SK-N-SH (cell line): ENCODE measurements at regions not wholly inside any gene's neighbourhood (a gene's known extent, or its start where the extent isn't known, plus 50 kb on each side); places are given as distances from the start of the nearest gene placed in this dataset.

ENCODE experiments used
- CTCF ChIA-PET: fragments of 300-600, 350-600 bp; formaldehyde crosslinking; extraction: SDS; loops from one replicate; lab custom pipeline; 2021; lab: Yijun Ruan, JAX
- POLR2A ChIA-PET: fragments of 350-600 bp; sonication (Branson Sonifier 250); formaldehyde crosslinking; extraction: SDS; loops from one replicate; lab custom pipeline; 2020; ENCODE audit warnings: antibody characterized with exemption, inconsistent platforms; lab: Yijun Ruan, JAX
- DNase-seq: peaks from one replicate; pipeline ENCODE4 v3.0.0; 2012
- H2AFZ ChIP-seq: fragments of 200-600 bp; sonication (generic); 2 replicates; pipeline ENCODE4 v1.8.1; 2016; ENCODE audit warnings: antibody characterized with exemption, mild to moderate bottlenecking, low read depth
- H3F3A ChIP-seq: fragments of 200-600 bp; sonication (generic); replicated peaks from 2 replicates; pipeline ENCODE3; 2016; ENCODE audit warnings: antibody characterized with exemption, mild to moderate bottlenecking; ENCODE audit not compliant: insufficient read depth
- H3K27ac ChIP-seq, 2 experiments: fragments of 200-500 bp in 1 of 2; fragments of 200-600 bp in 1 of 2; sonication (Bioruptor generic) in 1 of 2; sonication (generic), shearing (Covaris generic) in 1 of 2; 2 replicates each; pipeline versions ENCODE4 v1.5.1 to v1.6.1; 2014 to 2016; ENCODE audit warnings: low read depth in 2 of 2, inconsistent platforms in 1 of 2, low read length in 1 of 2, mild to moderate bottlenecking in 1 of 2, mixed read lengths in 1 of 2
- H3K27me3 ChIP-seq: fragments of 200-600 bp; sonication (generic), shearing (Covaris generic); 2 replicates; pipeline ENCODE4 v1.6.1; 2016; ENCODE audit warnings: mixed run types; ENCODE audit not compliant: insufficient read depth
- H3K36me3 ChIP-seq, 2 experiments: fragments of 200-500 bp in 1 of 2; fragments of 200-600 bp in 1 of 2; sonication (Bioruptor generic) in 1 of 2; sonication (generic) in 1 of 2; replicated peaks in 1 of 2; 2 replicates each; pipeline versions ENCODE3 to v1.5.1; 2014 to 2016; ENCODE audit warnings: low read length in 1 of 2, mild to moderate bottlenecking in 1 of 2; ENCODE audit not compliant: insufficient read depth in 2 of 2, control insufficient read depth in 1 of 2
- H3K4me1 ChIP-seq, 2 experiments: fragments of 200-500 bp in 1 of 2; fragments of 200-600 bp in 1 of 2; sonication (Bioruptor generic) in 1 of 2; sonication (generic), shearing (Covaris generic) in 1 of 2; 2 replicates each; pipeline versions ENCODE4 v1.5.1 to v1.6.1; 2014 to 2016; ENCODE audit warnings: low read depth in 1 of 2, low read length in 1 of 2, mixed run types in 1 of 2; ENCODE audit not compliant: insufficient read depth in 2 of 2, control insufficient read depth in 1 of 2
- H3K4me2 ChIP-seq: fragments of 200-600 bp; sonication (generic), shearing (Covaris generic); 2 replicates; pipeline ENCODE4 v1.6.1; 2017; ENCODE audit warnings: mixed run types
- H3K4me3 ChIP-seq, 2 experiments: fragments of 200-500 bp in 1 of 2; fragments of 200-600 bp in 1 of 2; sonication (Bioruptor generic) in 1 of 2; sonication (generic), shearing (Covaris generic) in 1 of 2; 2 replicates each; pipeline versions ENCODE4 v1.5.1 to v1.8.1; 2014 to 2016; ENCODE audit warnings: low read depth in 2 of 2, inconsistent platforms in 1 of 2, low read length in 1 of 2, mild to moderate bottlenecking in 1 of 2, mixed read lengths in 1 of 2, moderate library complexity in 1 of 2
- H3K79me2 ChIP-seq: fragments of 200-600 bp; sonication (generic); 2 replicates; pipeline ENCODE4 v1.8.1; 2017; ENCODE audit warnings: mild to moderate bottlenecking; ENCODE audit not compliant: insufficient read depth
- H3K9ac ChIP-seq: fragments of 200-600 bp; sonication (generic); 2 replicates; pipeline ENCODE4 v1.6.1; 2017; ENCODE audit warnings: mixed run types
- H3K9me2 ChIP-seq: fragments of 200-600 bp; sonication (generic); 2 replicates; pipeline ENCODE4 v1.6.1; 2017; ENCODE audit warnings: mixed run types
- H3K9me3 ChIP-seq: fragments of 200-600 bp; sonication (generic); 2 replicates; pipeline ENCODE4 v1.6.1; 2017; ENCODE audit warnings: mixed run types, mild to moderate bottlenecking, moderate library complexity
- H4K20me1 ChIP-seq: fragments of 200-600 bp; sonication (generic); 2 replicates; pipeline ENCODE4 v1.6.1; 2017; ENCODE audit warnings: mild to moderate bottlenecking, mixed run types; ENCODE audit not compliant: insufficient read depth
- CHD2 ChIP-seq: fragments of 150-350 bp; IDR thresholded peaks from 2 replicates; pipeline ENCODE4 v1.6.1; 2018; ENCODE audit warnings: low read length; ENCODE audit not compliant: partially characterized antibody
- ELF1 ChIP-seq: IDR thresholded peaks from 2 replicates; pipeline ENCODE4 v1.4.0; 2012
- EZH2phosphoT487 ChIP-seq: fragments of 200-600 bp; sonication (generic); IDR thresholded peaks from 2 replicates; pipeline ENCODE4 v1.6.1; 2017; ENCODE audit warnings: low read depth, mixed run types, mild to moderate bottlenecking, antibody characterized with exemption, moderate library complexity, borderline replicate concordance
- FOSL2 ChIP-seq: IDR thresholded peaks from 2 replicates; pipeline ENCODE4 v1.4.0; 2012; ENCODE audit warnings: low read depth, mild to moderate bottlenecking, moderate library complexity, borderline replicate concordance
- GABPA ChIP-seq: IDR thresholded peaks from 2 replicates; pipeline ENCODE4 v1.4.0; 2012; ENCODE audit warnings: low read depth, mild to moderate bottlenecking
- IRF3 ChIP-seq: fragments of 150-350 bp; IDR thresholded peaks from 2 replicates; pipeline ENCODE4 v1.6.1; 2016; ENCODE audit warnings: mild to moderate bottlenecking, low read depth, low read length
- MAX ChIP-seq: IDR thresholded peaks from 2 replicates; pipeline ENCODE4 v1.4.0; 2012; ENCODE audit warnings: low read depth
- NFIC ChIP-seq: IDR thresholded peaks from 2 replicates; pipeline ENCODE4 v1.4.0; 2012; ENCODE audit warnings: borderline replicate concordance
- RAD21 ChIP-seq: IDR thresholded peaks from 2 replicates; pipeline ENCODE4 v1.6.1; 2012; ENCODE audit warnings: mild to moderate bottlenecking, low read length
- RCOR1 ChIP-seq: fragments of 150-350 bp; IDR thresholded peaks from 2 replicates; pipeline ENCODE4 v1.6.1; 2017; ENCODE audit warnings: antibody characterized with exemption, low read length
- SIN3A ChIP-seq: IDR thresholded peaks from 2 replicates; pipeline ENCODE4 v1.6.1; 2012; ENCODE audit warnings: low read depth, mild to moderate bottlenecking, low read length, moderate library complexity, borderline replicate concordance
- SMC3 ChIP-seq: IDR thresholded peaks from 2 replicates; pipeline ENCODE4 v1.6.1; 2012; ENCODE audit warnings: low read depth, low read length, improper control_type of control experiment
- USF1 ChIP-seq: IDR thresholded peaks from 2 replicates; pipeline ENCODE4 v1.4.0; 2012; ENCODE audit warnings: low read depth, borderline replicate concordance
- WGBS: methylation state at CpG from one replicate; pipeline ENCODE4 v1.1.6; 2017; ENCODE audit warnings: low lambda C conversion rate; 5-methylcytosine and 5-hydroxymethylcytosine counted together

- Histone ChIP-seq H3F3A (no peaks in the 10 kb centered on the region), H3K4me3 (no peak overlapping the region), H2AFZ (no peak overlapping the region), H3K9me3 (no peaks in the 10 kb centered on the region), H3K4me1 (no peaks in the 10 kb centered on the region; a peak in 1 of 4 replicates), H3K36me3 (no peaks in the 10 kb centered on the region), H3K79me2 (no peaks in the 10 kb centered on the region), H3K4me2 (no peak overlapping the region), H3K27ac (no peak overlapping the region), H3K9ac (no peak overlapping the region), H3K27me3 (peaks cover 7% of the 10 kb centered on the region; the same call in 1 of the 2 replicates), H4K20me1 (no peaks in the 10 kb centered on the region), H3K9me2 (no peaks in the 10 kb centered on the region)
- CTCF ChIA-PET, result no interaction called here
- no peak for DNase-seq
- 76% methylated on average over 11 of the region's 11 CpGs for WGBS
- TF ChIP-seq NFIC (no peak), EZH2phosphoT487 (no peak), RAD21 (no peak), SMC3 (no peak), MAX (no peak), ELF1 (no peak), IRF3 (no peak)
- POLR2A ChIA-PET, result no interaction called here
Observed at GRCh38 chr6:33909737-33910136, 105.9 kb upstream of the MLN start.

GRCh38 chr6:33908025-33908424 lies 104.2 kb upstream of the MLN start:
- POLR2A ChIA-PET, result no interaction called here
- Histone ChIP-seq H4K20me1 (no peaks in the 10 kb centered on the region), H3K4me1 (no peaks in the 10 kb centered on the region; a peak in 1 of 4 replicates), H3K4me2 (no peak overlapping the region), H3K27me3 (peaks cover 11% of the 10 kb centered on the region), H2AFZ (no peak overlapping the region), H3K36me3 (no peaks in the 10 kb centered on the region), H3F3A (no peaks in the 10 kb centered on the region), H3K79me2 (no peaks in the 10 kb centered on the region), H3K4me3 (no peak overlapping the region), H3K9me2 (no peaks in the 10 kb centered on the region), H3K9me3 (no peaks in the 10 kb centered on the region), H3K9ac (no peak overlapping the region), H3K27ac (no peak overlapping the region)
- CTCF ChIA-PET, result no interaction called here
- DNase-seq, result no peak
- no peak for TF ChIP-seq CHD2
- TF ChIP-seq FOSL2, result no peak
- TF ChIP-seq GABPA, result no peak
- no peak for TF ChIP-seq RCOR1
- no peak for TF ChIP-seq USF1
- no peak for TF ChIP-seq SIN3A
- no peak for TF ChIP-seq EZH2phosphoT487
- WGBS, result 31% methylated on average over 4 of the region's 4 CpGs
